WTC11 (cell line): ENCODE measurements at regions not wholly inside any gene's neighbourhood (a gene's known extent, or its start where the extent isn't known, plus 50 kb on each side); places are given as distances from the start of the nearest gene placed in this dataset.

Experiments
- ATAC-seq: fragments of 200-7000 bp; cut with Tn5 transposase; 2 replicates; pipeline ENCODE4 v1.10.0; 2021; ENCODE audit warnings: mild to moderate bottlenecking, moderate library complexity
- CTCF ChIA-PET: fragments of 300-600 bp; sonication (Branson Sonifier 250); formaldehyde crosslinking; loops from one replicate; lab custom pipeline; 2021; ENCODE audit warnings: antibody characterized with exemption; lab: Charles Lee
- POLR2A ChIA-PET: fragments of 350-600 bp; sonication (Branson Sonifier 250); formaldehyde crosslinking; loops from one replicate; lab custom pipeline; 2021; ENCODE audit warnings: antibody characterized with exemption; lab: Charles Lee
- DNase-seq: peaks from one replicate; pipeline ENCODE4 v3.0.0; 2021; ENCODE audit warnings: low spot score
- H3K27ac Mint-ChIP-seq: 2 replicates; pipeline ENCODE4 v1.8.0; 2021; ENCODE audit warnings: mixed read lengths
- H3K27me3 Mint-ChIP-seq: 2 replicates; pipeline ENCODE4 v1.8.0; 2021; ENCODE audit warnings: low read depth, mild to moderate bottlenecking, moderate library complexity, mixed read lengths
- H3K36me3 Mint-ChIP-seq: 2 replicates; pipeline ENCODE4 v1.8.0; 2021; ENCODE audit warnings: mixed read lengths
- H3K4me1 Mint-ChIP-seq: 2 replicates; pipeline ENCODE4 v1.8.0; 2022; ENCODE audit warnings: mixed read lengths
- H3K4me3 Mint-ChIP-seq: 2 replicates; pipeline ENCODE4 v1.8.0; 2021; ENCODE audit warnings: mild to moderate bottlenecking, moderate library complexity, mixed read lengths
- H3K9me3 Mint-ChIP-seq: 2 replicates; pipeline ENCODE4 v1.8.0; 2021; ENCODE audit warnings: mixed read lengths
- CDX4 ChIP-seq: fragments of 250-450 bp; sonication (Bioruptor Pico); IDR thresholded peaks from 2 replicates; pipeline ENCODE4 v1.9.0; 2021; ENCODE audit warnings: moderate library complexity, mild to moderate bottlenecking, inconsistent platforms, borderline replicate concordance
- CTCF ChIP-seq: fragments of 200-600 bp; IDR thresholded peaks from 2 replicates; pipeline ENCODE4 v1.8.0; 2022; ENCODE audit warnings: antibody characterized with exemption
- E2F1 ChIP-seq: sonication (generic); formaldehyde crosslinking; IDR thresholded peaks from 2 replicates; pipeline ENCODE4 v1.8.0; 2022; ENCODE audit warnings: mild to moderate bottlenecking, missing genetic modification reagents
- E2F4 ChIP-seq: sonication (generic); formaldehyde crosslinking; IDR thresholded peaks from 2 replicates; pipeline ENCODE4 v1.8.1; 2022; ENCODE audit warnings: low read depth, mild to moderate bottlenecking, moderate library complexity, missing genetic modification reagents, borderline replicate concordance
- E2F5 ChIP-seq: sonication (generic); formaldehyde crosslinking; IDR thresholded peaks from 2 replicates; pipeline ENCODE4 v1.8.1; 2022; ENCODE audit warnings: mild to moderate bottlenecking, moderate library complexity, missing genetic modification reagents
- EMX1 ChIP-seq: fragments of 250-450 bp; sonication (Bioruptor Pico); IDR thresholded peaks from 2 replicates; pipeline ENCODE4 v1.8.0; 2021; ENCODE audit warnings: mild to moderate bottlenecking
- MAX ChIP-seq: sonication (generic); formaldehyde crosslinking; IDR thresholded peaks from 2 replicates; pipeline ENCODE4 v1.8.0; 2022; ENCODE audit warnings: mild to moderate bottlenecking, missing genetic modification reagents
- MXD4 ChIP-seq: fragments of 250-450 bp; sonication (Bioruptor Pico); IDR thresholded peaks from 2 replicates; pipeline ENCODE4 v1.8.0; 2021; ENCODE audit warnings: mild to moderate bottlenecking, moderate library complexity, borderline replicate concordance
- MYBL2 ChIP-seq: sonication (generic); formaldehyde crosslinking; IDR thresholded peaks from 2 replicates; pipeline ENCODE4 v1.8.1; 2023; ENCODE audit warnings: mild to moderate bottlenecking, moderate library complexity, missing genetic modification reagents
- PREB ChIP-seq: sonication (generic); formaldehyde crosslinking; IDR thresholded peaks from 2 replicates; pipeline ENCODE4 v1.8.1; 2022; ENCODE audit warnings: mild to moderate bottlenecking, missing genetic modification reagents, moderate library complexity, borderline replicate concordance
- PRRX2 ChIP-seq: fragments of 250-450 bp; sonication (Bioruptor Pico); IDR thresholded peaks from 2 replicates; pipeline ENCODE4 v1.8.0; 2021; ENCODE audit warnings: mild to moderate bottlenecking
- SMAD3 ChIP-seq: sonication (generic); formaldehyde crosslinking; IDR thresholded peaks from 2 replicates; pipeline ENCODE4 v1.8.0; 2022; ENCODE audit warnings: missing genetic modification reagents, mild to moderate bottlenecking, borderline replicate concordance
- SMAD4 ChIP-seq: sonication (generic); formaldehyde crosslinking; IDR thresholded peaks from 2 replicates; pipeline ENCODE4 v1.8.0; 2022; ENCODE audit warnings: mild to moderate bottlenecking, missing genetic modification reagents
- TCF7 ChIP-seq: sonication (generic); formaldehyde crosslinking; IDR thresholded peaks from 2 replicates; pipeline ENCODE4 v1.8.0; 2022; ENCODE audit warnings: mild to moderate bottlenecking, low read depth, missing genetic modification reagents, moderate library complexity
- TEAD4 ChIP-seq: sonication (generic); formaldehyde crosslinking; IDR thresholded peaks from 2 replicates; pipeline ENCODE4 v1.8.0; 2022; ENCODE audit warnings: mild to moderate bottlenecking, missing genetic modification reagents
- ZNF138 ChIP-seq: sonication (generic); formaldehyde crosslinking; conservative IDR thresholded peaks from 2 replicates; pipeline ENCODE4 v1.8.1; 2022; ENCODE audit warnings: mild to moderate bottlenecking, moderate library complexity, missing genetic modification reagents
- ZNF416 ChIP-seq: fragments of 250-450 bp; sonication (Bioruptor Pico); IDR thresholded peaks from 2 replicates; pipeline ENCODE4 v1.9.0; 2021; ENCODE audit warnings: mild to moderate bottlenecking, inconsistent platforms
- ZNF532 ChIP-seq: fragments of 250-450 bp; sonication (Bioruptor Pico); IDR thresholded peaks from 2 replicates; pipeline ENCODE4 v1.9.0; 2021; ENCODE audit warnings: mild to moderate bottlenecking, borderline replicate concordance
- ZNF671 ChIP-seq: fragments of 250-450 bp; sonication (Bioruptor Pico); IDR thresholded peaks from 2 replicates; pipeline ENCODE4 v1.8.0; 2021; ENCODE audit warnings: mild to moderate bottlenecking
- ZSCAN18 ChIP-seq: fragments of 250-450 bp; sonication (Bioruptor Pico); IDR thresholded peaks from 2 replicates; pipeline ENCODE4 v2.1.2; 2022; ENCODE audit warnings: mild to moderate bottlenecking, moderate library complexity

- TF ChIP-seq ZNF532 (CRISPR knock-in tag) (no peak), MAX (CRISPR knock-in tag) (no peak)
These were observed 249.7 kb upstream of the BTG1 start (continued) for GRCh38 chr12:92395322-92395721.

- DNase-seq (no peak), ATAC-seq (no peak)
- Mint-ChIP-seq H3K4me3 (no peak overlapping the region), H3K9me3 (peaks cover 64% of the 10 kb centered on the region), H3K36me3 (peaks cover 32% of the 10 kb centered on the region), H3K27me3 (peaks cover 6% of the 10 kb centered on the region), H3K27ac (no peak overlapping the region), H3K4me1 (peaks cover 11% of the 10 kb centered on the region; the same call in 1 of the 2 replicates)
- TF ChIP-seq ZSCAN18 (CRISPR knock-in tag) (no peak), TEAD4 (CRISPR knock-in tag) (no peak), CDX4 (CRISPR knock-in tag) (no peak), MYBL2 (CRISPR knock-in tag) (no peak), CTCF (no peak), EMX1 (CRISPR knock-in tag) (no peak), SMAD3 (CRISPR knock-in tag) (no peak), E2F1 (CRISPR knock-in tag) (no peak), MXD4 (CRISPR knock-in tag) (no peak), ZNF138 (CRISPR knock-in tag) (no peak)
- POLR2A ChIA-PET: no interaction called here
- CTCF ChIA-PET: no interaction called here
These were observed 249.2 kb upstream of the BTG1 start for GRCh38 chr12:92394895-92395294.

- Mint-ChIP-seq H3K4me3 (no peak overlapping the region), H3K4me1 (peaks cover 6% of the 10 kb centered on the region), H3K9me3 (peaks cover 65% of the 10 kb centered on the region), H3K27me3 (peaks cover 6% of the 10 kb centered on the region), H3K27ac (no peak overlapping the region), H3K36me3 (peaks cover 32% of the 10 kb centered on the region)
- CTCF ChIA-PET: no interaction called here
- ATAC-seq (no peak), DNase-seq (no peak)
- POLR2A ChIA-PET: no interaction called here
- TF ChIP-seq SMAD4 (CRISPR knock-in tag) (no peak), ZNF138 (CRISPR knock-in tag) (no peak), ZNF671 (CRISPR knock-in tag) (no peak), PREB (CRISPR knock-in tag) (no peak), ZNF416 (CRISPR knock-in tag) (no peak), TCF7 (CRISPR knock-in tag) (no peak), E2F5 (CRISPR knock-in tag) (no peak), PRRX2 (CRISPR knock-in tag) (no peak), E2F4 (no peak), TEAD4 (CRISPR knock-in tag) (no peak)
These were observed 247.9 kb upstream of the BTG1 start for GRCh38 chr12:92393504-92393903.
